WERI-Rb-1 (cell line): ENCODE measurements at regions not wholly inside any gene's neighbourhood (a gene's known extent, or its start where the extent isn't known, plus 50 kb on each side); places are given as distances from the start of the nearest gene placed in this dataset.

Experiments used
- DNase-seq: peaks from one replicate; pipeline ENCODE4 v3.0.0-alpha.2; 2020
- H3K27ac ChIP-seq: fragments of 250-450 bp; sonication (Bioruptor Pico); 2 replicates; pipeline ENCODE4 v1.5.1; 2020; ENCODE audit warnings: mild to moderate bottlenecking, moderate library complexity
- H3K27me3 ChIP-seq: fragments of 250-450 bp; sonication (Bioruptor Pico); 2 replicates; pipeline ENCODE4 v1.5.1; 2021; ENCODE audit warnings: mild to moderate bottlenecking, low read depth, moderate library complexity; ENCODE audit not compliant: insufficient read depth, severe bottlenecking
- H3K36me3 ChIP-seq: fragments of 250-450 bp; sonication (Bioruptor Pico); 2 replicates; pipeline ENCODE4 v1.5.1; 2020; ENCODE audit warnings: mild to moderate bottlenecking, moderate library complexity
- H3K4me3 ChIP-seq: 2 replicates; pipeline ENCODE4 v1.5.1; 2011; ENCODE audit warnings: low read depth, mild to moderate bottlenecking, control low read depth, low read length
- H3K9me3 ChIP-seq: fragments of 250-450 bp; sonication (Bioruptor Pico); 2 replicates; pipeline ENCODE4 v1.5.1; 2021; ENCODE audit warnings: mild to moderate bottlenecking, moderate library complexity; ENCODE audit not compliant: severe bottlenecking
- TF ChIP-seq, protein P1 (sequence below): IDR thresholded peaks from 2 replicates; pipeline ENCODE4 v1.5.1; 2011; ENCODE audit warnings: low read depth, mild to moderate bottlenecking, control low read depth, inconsistent platforms, low read length

DNA sequence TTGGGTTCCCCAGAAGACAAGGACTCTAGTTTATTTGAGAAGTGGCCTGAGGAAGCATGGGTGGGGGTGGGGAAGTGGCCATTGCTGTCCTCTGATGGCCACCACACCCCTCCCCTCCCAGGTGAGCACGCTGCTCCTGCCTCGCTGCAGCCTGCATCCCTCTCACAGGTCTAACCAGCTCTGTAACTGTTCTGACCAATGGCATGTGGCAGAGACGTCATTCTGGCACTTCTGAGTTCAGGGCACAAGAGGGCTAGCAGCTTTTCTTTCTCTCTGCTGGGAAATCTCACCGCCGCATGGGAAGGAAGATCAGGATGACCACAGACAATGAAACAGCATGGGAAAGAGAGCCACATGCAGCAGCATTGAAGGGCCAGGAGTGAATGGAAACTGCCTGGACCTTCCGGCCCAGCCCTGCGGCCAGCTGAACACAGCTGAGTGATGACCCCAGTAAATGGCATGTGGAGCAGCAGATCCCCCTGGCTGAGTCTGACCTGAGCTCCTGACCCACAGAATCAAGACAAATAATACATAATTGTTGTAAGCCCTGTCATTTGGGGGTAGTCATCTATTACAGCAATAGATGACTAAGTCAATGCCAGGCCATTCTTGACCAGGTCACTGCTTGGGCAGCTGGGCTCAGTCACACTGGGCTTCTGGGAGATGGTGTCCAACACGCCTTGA, 179.8 kb downstream of the LINC00237 start:
- no peak for DNase-seq
- TF ChIP-seq, protein P1, sequence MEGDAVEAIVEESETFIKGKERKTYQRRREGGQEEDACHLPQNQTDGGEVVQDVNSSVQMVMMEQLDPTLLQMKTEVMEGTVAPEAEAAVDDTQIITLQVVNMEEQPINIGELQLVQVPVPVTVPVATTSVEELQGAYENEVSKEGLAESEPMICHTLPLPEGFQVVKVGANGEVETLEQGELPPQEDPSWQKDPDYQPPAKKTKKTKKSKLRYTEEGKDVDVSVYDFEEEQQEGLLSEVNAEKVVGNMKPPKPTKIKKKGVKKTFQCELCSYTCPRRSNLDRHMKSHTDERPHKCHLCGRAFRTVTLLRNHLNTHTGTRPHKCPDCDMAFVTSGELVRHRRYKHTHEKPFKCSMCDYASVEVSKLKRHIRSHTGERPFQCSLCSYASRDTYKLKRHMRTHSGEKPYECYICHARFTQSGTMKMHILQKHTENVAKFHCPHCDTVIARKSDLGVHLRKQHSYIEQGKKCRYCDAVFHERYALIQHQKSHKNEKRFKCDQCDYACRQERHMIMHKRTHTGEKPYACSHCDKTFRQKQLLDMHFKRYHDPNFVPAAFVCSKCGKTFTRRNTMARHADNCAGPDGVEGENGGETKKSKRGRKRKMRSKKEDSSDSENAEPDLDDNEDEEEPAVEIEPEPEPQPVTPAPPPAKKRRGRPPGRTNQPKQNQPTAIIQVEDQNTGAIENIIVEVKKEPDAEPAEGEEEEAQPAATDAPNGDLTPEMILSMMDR: no peak
- H3K36me3 ChIP-seq: no peaks in the 10 kb centered on the region
- peaks cover 3% of the 10 kb centered on the region for H3K9me3 ChIP-seq
- no peak overlapping the region for H3K27ac ChIP-seq
- peaks cover 56% of the 10 kb centered on the region for H3K27me3 ChIP-seq
- H3K4me3 ChIP-seq: no peak overlapping the region

DNA sequence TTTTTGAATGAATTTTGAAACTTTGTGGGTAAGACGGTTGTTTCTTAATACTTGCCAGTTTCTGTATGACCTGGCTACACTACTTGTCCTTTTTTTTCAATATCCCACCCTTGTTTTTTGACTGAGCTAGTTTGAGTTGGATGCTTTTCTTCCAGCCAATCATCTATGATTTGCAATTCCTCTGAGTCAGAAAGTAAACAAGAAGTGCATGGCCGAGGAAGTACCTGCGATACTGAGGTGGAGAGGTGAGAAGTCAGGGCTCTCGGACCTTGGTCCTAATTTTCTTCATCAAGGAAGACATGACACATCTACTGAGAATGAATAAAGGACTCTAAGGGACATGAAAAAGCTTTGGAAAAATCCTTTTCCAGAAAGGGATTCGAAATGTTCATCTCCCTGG, 185.7 kb downstream of the LINC00237 start:
- TF ChIP-seq, protein P1: no peak
- H3K36me3 ChIP-seq: no peaks in the 10 kb centered on the region
- peaks cover 18% of the 10 kb centered on the region for H3K27me3 ChIP-seq
- peaks cover 3% of the 10 kb centered on the region for H3K9me3 ChIP-seq
- no peak overlapping the region for H3K27ac ChIP-seq
- H3K4me3 ChIP-seq: no peak overlapping the region
- no peak for DNase-seq

DNA sequence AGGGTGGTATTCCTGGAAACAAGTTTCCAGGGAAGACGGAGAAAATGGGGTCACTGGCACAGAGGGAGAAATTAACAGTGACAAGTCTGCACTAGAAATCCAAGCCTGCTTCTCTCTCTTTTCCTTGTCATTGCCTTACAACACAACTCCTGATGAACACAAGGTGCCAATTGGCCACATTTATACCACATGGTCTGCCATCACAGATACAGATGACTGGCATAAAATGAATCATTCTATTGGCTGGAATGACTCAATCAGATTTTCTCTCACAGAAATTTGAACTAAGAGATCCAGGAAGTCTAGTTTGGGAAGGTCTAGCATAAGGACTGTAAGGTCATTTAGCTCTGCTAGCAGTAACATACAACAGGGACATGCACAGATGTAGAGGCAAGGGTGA, 190.3 kb downstream of the LINC00237 start:
- DNase-seq: no peak
- no peak overlapping the region for H3K27ac ChIP-seq
- H3K4me3 ChIP-seq: no peak overlapping the region
- no peaks in the 10 kb centered on the region for H3K36me3 ChIP-seq
- no peaks in the 10 kb centered on the region for H3K9me3 ChIP-seq
- peaks cover 45% of the 10 kb centered on the region for H3K27me3 ChIP-seq
- TF ChIP-seq, protein P1: no peak

DNA sequence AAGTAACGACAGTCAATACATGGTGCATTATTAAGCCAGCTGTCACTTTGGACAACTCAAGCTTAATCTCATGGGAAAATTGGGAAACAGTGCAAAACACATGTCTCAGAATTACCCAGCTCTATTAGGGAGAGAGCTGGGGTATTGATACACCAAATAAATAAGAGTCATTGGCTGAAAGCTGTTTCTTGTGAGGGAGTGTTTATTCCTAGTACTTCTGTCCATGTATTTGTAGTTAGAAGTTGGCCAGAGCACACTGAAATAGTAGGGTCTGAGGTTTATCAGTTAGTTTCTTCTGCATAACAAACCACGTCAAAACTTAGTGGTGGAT, 192.0 kb upstream of the RALGAPA2 start:
- Histone ChIP-seq H3K36me3 (no peaks in the 10 kb centered on the region), H3K27me3 (peaks cover 76% of the 10 kb centered on the region), H3K9me3 (peaks cover 2% of the 10 kb centered on the region)

DNA sequence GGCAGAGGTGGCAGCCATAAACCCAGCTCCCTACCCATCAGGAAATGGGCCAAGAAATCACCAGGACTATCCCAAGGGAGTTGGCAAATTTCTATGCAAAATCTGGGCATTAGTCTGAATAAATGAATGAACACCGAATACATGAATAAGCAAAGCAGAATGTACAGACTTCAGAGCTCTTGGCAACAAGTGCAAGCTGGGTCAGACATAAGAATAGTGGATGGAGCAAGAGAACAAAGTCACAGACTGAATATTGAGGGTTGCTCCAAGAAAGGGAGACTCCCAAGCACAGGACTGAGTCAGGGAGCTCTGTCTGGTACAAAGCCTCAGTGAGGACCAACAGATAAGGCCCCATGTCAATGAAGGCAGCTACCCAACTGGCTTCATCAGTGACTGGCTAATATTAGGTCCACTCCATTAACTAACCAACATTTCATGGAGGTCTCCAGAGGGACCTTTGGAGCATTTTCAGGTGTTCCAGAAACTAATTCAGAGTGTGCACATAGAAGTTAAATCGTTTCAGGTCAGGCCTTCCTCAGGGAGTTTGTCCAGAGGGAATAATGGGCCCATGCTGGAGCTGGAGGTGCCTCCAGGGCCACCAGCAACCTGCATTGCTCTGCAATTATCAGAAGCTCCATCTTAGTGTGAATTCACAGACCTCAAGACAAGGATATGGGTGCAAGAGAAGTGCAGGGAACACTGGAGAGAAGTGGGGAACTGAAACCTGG, 191.5 kb upstream of the RALGAPA2 start:
- Histone ChIP-seq H3K4me3 (no peak overlapping the region), H3K27ac (no peak overlapping the region), H3K9me3 (peaks cover 2% of the 10 kb centered on the region), H3K27me3 (peaks cover 74% of the 10 kb centered on the region), H3K36me3 (no peaks in the 10 kb centered on the region)
- DNase-seq: no peak
- TF ChIP-seq, protein P1: no peak

More for the DNA sequence above, 192.0 kb upstream of the RALGAPA2 start:
- DNase-seq: no peak
- no peak overlapping the region for H3K27ac ChIP-seq
- no peak overlapping the region for H3K4me3 ChIP-seq
- TF ChIP-seq, protein P1: no peak
